Fibroblast of skin of left quadriceps (primary cell): ENCODE measurements at regions not wholly inside any gene's neighbourhood (a gene's known extent, or its start where the extent isn't known, plus 50 kb on each side); places are given as distances from the start of the nearest gene placed in this dataset.

Experiments
- DNase-seq, 2 experiments: peaks; one replicate each; pipeline ENCODE4 v3.0.0-alpha.2; 2013; ENCODE audit warnings: low read depth in 2 of 2

DNA sequence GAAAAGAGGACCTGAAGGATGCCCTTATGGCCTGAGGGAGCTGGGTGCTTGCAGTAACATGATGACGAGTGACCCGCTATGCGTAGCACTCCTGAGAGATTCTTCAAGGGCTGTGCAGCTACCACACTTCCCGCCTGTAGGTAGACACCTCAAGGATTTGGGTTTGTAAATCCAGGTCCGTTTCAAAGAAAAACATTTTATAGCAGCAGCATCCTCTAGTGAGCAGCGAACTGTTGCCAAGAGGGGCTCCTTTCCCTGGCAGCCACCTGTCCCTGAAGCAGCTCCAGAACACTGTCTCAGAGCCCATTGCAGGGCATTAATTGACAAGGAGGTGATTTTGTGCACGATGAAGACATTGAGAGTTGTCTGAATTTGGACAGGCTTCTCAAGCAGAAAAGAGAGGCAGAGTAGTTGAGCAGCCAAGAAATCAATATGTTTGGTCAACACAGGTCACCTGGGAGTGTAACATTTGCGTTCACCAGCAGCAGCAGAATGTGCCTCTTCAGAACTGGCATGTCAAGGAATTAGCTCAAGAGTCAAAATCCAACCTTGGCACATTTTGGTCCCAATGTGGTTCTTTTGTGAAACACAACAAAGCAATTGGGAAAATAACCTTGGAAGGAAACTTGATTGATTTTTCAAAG is 209.8 kb upstream of the MTNR1B start:
- no peak for DNase-seq

DNA sequence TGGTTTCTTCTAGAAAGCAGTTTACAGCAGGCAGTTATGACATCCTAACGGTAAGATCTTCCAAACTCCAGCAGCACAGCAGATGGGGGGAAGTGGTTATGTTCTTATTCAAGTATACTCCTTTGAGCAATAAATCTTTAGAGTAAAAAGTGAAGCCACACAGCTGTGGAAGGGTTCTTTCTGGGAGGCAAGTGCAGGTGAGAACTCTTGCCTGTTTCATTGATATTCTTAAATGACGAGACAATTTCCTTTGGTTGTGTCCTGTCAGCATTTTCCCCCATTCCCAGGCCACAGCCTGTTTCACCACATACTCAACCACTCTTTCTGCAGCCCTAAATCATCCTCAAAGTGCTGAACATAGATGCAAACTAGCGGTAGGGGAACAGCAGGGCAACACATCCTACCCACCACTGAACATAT is 207.3 kb upstream of the MTNR1B start:
- DNase-seq, result no peak

DNA sequence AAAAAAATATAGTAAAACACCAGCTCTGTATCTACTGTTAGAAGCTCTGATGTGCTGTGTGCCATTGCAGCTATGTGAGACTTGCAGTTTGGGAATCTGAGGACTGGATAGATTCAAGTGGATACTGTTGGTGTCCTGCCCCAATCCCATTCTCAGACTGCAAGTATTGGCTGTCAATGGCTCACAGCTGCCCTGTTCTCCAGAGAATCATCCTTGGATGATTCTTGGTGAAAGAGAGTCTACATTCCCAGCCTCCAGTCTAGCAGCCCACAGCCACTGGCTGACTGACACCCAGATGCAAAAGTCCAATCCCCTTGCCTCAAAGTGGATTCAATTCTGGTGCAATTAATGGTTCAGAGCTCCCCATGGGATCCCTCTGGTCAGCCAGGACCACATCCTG is 206.1 kb upstream of the MTNR1B start:
- no peak for DNase-seq

DNA sequence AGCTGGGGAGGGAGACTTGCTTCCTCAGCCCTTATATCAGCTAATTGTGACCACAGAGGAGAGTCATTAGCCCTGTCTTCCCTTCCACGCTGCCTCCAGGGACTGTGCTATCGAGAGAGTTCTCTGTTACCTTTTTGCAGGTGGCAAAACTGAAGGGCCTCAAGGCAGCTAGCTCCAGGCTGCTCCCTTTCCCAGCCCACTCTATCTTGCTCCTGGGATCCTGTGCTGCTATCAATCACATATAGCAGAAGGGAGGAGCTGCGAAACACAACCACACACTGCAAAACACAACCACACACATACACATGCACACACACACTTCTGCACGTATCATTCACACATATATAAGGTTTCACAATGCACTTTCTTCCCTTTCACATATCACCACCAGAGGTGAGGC is 205.3 kb upstream of the MTNR1B start:
- no peak for DNase-seq

DNA sequence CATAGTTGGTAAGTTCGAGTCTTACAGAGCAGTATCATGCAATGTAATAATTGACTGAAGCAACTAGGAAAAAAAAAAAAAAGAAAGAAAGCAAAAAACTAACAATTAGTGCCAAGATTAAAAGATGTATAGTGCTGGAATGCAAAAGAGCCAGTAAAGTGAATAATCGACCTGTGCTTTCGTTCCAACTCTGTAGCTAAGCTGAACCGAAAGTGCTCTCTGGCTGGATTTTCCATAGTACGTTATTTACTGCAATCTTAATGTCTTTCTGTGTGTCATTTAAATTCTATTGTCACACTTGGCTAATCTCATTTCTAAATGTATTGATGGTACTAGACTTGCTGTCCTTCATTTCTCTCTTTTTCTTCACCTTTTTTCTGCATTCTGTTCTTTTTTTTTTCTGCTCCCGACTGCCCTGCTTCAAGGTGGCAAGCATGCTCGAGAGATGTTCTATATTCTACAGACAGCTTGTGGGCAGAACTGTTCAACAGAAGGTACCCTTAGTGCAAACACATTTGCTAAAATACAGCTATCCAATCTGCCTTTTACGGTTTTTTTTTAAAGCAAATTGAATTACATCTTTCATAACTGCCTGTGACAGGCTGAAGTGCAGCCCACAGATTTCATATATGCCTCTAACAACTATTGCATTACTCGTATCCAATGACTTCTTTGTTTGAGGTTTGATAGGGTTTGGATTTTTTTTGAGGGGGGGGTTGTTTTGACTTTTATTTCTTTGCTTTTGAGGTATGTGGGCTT is 204.2 kb upstream of the MTNR1B start:
- no peak for DNase-seq

DNA sequence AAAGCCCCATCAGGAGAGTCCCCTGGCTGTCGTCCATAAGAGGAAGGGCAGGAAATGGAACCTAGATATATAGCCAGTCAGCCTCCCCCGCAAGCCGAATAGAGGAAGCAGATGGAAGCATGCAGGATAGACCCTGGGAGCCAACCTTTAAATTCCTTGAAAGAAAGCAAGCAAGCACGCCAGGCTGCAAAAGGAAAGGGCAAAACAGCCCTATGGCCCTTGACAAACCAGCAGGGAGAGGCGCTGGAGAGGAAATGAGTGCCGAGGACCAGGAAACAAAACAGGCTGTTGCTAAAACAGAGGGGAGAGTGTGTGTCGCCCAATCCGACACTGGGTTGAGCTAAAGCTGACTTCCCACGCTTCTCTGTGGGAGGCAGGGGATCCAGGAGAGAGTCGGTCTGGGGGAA is 203.5 kb upstream of the MTNR1B start:
- no peak for DNase-seq

DNA sequence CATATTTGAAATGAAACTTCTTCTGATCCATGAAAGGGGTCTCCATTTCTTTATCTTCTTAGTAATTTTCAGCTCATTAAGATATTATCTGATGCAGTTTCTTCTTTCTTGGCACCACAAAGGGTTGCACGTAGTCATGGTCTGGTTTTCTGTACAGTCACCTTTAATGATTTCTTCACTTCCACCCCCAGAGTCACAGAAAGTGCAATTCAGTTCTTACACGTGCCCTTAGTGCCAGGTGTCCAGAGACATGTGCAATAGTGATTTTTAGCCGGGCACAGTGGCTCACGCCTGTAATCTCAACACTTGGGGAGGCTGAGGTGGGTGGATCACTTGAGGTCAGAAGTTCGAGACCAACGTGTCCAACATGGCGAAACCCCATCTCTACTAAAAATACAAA is 202.8 kb upstream of the MTNR1B start:
- DNase-seq, result no peak

DNA sequence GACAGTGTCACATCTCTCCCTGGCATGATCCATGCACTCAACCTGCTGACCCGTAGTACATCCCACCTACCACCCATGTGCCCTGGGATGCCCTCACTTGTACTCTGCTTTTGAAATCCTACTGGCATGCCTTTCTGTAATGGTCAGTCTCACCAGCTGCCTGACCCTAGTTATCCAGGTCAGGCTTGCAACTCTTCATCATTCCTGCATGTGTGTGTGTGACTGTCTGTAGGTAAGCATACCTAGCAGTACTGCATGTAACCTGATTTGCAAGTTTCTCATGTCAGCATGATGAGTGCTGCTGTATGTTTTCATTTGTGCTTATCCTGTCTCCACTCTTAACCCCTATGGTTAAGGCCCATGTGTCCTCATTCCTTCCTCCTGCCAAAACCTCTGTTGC is 202.0 kb upstream of the MTNR1B start:
- DNase-seq, result no peak

DNA sequence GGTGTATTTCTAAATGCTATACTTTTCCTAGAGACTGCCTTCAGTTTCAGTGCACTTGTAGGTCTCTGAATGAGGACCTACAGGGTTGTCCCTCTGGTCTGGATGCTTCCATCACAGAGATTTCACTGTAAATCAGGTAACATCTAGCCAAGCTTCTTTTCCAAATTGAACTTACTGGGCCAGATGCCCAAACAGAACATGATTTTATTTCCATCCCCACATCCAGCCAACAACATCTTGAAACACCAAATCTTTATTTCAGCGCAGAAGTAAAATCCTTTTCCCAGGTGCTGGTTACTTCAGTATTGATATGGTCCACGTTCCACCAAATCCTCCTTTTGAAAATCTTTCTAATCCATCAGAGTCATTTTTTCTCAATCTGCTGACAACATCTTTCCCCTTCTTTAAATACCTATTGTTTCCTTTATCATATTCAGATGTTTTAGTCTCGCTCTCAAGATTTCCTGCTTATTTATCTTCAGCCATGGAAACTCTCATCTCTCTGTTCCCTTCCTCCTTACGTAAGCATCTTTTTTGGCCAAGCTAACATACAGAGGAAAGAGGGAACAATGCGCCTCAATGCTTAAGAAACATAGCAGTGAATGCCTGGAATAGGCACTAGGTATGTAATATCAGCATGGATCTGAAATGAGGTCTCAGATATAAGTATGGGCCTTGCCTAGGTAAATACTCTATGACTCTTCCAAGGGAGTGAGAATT is 201.2 kb upstream of the MTNR1B start:
- DNase-seq, result no peak

DNA sequence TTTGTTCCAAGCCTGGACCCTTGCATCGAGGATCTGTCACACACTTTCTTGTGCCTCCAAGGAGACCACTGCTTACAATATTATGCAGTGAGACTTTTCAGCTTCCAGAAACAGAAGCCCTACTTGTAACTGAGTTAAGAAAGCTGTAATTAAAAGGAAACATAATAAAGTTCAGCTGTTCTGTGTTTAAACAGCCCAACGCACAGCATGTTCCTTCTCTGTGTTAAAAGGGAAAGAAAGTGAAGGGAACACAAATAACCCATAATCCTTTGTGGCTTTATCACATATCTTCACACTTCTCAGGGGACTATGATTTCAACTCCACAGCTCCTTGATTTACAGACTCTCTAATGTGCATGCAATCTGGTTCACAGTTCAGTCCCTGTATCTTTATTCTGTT is 200.3 kb upstream of the MTNR1B start:
- DNase-seq, result no peak

DNA sequence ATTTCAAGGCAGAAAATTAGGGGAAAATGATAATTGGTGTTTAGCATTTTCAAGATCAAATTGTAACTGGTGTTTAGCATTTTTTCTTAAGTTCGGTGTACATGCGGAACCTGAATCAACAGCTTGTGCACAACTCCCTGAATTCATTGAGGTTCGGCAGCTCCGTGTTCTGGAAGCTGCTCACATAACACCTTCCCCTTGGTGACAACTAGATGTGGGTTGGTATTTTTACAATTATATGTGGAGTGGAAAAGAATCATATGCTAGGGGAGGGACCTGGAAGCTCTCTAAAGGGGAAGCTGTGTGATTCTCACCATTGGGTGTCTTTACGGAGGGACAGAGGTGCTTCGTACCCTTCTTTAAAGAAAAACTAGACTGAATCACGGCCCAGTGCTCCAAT is 199.0 kb upstream of the MTNR1B start:
- no peak for DNase-seq

DNA sequence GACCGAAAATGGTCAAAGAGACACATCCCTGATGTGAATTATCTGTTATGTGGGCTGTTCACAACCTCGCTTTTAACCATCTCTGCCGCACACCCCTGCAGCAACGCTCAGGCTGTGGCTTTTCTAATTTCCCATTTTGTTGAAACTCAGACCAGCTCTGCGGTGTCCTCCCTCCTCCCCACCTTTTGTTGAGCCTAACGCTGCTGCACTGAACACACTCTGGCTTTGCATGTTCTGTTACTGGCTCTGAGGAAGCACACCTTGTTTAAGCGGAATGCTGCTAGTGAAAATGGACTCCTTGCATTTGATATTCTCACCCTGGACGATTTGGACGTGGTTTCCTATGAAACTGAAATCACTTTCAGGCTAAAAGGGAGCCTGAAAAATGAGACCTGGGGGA is 198.5 kb upstream of the MTNR1B start:
- DNase-seq, result no peak

DNA sequence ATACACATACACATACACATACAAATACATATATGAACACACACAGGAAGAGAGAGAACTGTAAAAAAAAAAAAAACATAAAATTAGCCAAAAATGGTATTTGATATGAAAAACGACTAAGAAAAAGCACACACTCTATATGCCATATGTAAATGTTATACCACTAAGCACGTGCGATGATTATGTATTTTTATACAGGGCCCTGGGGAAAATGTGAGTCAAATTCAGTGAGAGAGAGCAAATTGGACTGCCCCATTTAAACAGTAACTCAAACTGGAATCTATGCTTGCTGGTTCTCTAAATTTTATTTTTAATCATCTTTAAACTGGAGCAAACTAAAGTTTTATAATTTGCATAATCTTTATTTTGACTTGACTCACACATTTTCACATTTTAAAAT is 197.8 kb upstream of the MTNR1B start:
- no peak for DNase-seq

DNA sequence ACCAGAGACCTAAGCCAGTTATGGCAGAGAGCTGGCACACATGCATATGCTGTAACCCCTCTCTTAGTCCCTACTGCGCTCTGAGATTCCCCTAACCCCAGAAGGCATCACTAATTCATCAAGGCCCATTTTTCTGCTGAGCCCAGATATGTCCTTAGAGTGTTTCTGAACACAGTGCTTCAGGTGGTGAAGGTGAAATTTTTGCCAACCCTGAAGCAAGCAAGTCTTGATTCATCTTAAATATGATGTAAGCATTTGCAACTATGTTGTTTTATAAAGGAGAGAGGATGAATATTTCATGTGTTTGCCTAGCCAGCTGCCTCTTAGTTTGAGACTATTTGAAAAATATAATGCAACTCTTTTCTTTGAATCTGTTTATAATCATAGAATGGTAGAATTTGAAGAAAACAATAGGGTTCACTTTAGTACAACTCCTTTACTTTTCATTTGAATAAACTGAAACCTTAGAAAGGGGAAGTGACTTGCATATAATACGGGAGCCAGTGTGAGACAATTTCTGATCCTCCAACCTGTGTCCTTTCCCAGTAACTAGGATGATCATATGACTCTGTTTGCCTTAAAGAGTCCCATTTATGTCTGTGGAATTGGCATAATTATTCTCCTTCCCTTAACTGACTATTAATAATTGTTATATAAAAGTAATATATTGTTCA is 194.3 kb upstream of the MTNR1B start:
- DNase-seq, result no peak

DNA sequence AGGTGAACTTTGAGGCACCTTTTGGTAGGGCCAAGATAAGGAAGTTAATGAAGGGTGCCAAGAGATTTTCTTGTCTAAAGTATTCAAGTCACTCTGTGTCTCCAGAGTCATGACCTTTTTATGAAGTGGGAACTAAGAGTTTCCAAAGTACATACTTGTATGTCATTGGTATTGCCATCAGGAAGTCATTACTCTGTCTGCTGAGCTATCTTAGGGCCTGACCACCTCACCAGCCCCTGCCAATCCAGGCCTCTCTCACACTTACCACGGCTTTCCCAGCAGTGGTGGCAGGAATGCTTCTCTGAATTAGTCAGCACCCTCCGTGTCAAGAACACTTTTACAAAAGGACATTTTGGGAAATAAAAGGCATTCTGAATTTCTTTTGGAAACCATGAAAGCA is 192.8 kb upstream of the MTNR1B start:
- DNase-seq, result no peak

DNA sequence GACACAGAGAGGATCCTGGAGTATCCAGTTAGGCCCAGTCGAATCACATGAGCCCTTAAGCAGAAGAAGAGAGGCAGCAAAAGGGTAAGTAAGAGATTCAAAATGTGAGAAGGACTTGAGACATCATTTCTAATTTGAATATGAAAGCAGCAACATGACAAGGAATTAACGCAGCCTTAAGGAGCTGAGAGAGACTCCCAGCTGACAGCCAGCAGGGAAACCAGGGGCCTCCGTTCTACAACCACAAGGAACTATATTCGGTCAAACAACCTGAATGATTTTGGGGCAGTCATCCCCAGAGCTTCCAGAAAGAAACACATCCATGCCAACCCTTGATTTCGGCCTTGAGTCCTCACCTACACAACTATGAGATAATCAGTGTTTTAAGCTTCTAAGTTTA is 189.7 kb upstream of the MTNR1B start:
- no peak for DNase-seq

DNA sequence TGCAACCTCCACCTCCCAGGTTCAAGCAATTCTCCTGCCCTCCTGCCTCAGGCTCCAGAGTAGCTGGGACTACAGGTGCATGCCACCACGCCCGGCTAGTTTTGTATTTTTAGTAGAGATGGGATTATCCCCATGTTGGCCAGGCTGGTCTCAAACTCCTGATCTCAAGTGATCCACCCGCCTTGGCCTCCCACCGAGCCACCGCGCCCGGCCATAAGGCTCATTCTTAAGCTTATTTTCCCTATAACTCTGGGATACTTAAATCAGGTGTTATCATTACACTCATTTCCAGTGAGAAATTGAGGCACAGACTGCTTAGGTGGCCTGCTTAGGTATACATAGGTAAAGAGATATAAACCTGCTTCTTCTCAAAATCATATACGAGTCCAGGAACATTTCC is 188.3 kb upstream of the MTNR1B start:
- DNase-seq, result no peak

DNA sequence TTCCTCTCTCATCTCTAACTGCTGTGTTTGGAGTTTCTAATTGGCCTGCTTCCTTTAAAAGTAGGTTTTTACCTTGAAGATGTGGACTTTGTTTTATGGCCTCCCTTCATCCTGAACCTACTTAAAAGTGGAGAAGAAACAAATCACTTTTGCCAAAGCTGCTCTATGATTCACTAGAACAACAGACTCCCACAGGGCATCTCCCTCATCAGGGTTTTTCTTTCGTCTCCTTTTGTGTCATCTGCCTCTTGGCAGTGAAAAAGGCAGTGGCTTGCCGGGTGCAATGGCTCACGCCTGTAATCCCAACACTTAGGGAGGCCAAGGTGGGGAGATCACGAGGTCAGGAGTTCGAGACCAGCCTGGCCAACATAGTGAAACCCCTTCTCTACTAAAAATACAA is 186.6 kb upstream of the MTNR1B start:
- DNase-seq, result no peak

DNA sequence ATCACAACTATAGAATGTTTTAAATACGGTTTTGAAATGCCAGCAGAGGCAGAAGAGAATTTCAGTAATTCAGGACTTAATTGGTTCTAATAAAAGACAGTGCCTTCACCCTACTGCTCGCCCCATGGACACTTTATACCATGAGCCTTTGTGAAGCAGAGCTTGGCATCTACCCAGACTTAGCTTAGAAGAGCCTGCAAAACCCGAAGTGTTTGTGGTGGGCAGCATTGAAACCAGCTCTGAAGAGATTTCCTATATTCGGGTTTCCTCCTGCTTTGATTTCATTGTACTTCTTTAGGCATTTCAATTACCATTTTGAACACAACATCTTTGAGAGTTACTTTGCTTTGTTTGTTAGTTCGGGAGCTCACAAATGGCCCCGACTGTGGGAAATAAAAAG is 185.1 kb upstream of the MTNR1B start:
- no peak for DNase-seq

DNA sequence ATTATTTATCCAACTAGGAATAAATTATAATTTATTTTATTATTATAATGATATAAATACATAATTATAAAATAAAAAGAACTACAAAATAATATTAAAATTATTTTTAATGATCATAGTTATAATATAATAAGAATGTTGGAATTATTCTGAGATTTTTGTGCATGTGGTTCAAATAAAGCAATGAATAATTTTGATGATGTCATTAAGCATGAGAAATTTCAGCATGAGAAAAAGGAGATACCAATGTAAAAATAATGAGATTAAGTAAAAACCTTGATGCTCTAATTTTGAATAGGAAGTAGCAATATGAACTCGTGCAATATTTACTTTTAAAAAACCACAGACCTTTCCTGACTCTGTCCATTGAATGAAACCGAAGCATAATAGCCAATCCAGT is 181.8 kb upstream of the MTNR1B start:
- no peak for DNase-seq

DNA sequence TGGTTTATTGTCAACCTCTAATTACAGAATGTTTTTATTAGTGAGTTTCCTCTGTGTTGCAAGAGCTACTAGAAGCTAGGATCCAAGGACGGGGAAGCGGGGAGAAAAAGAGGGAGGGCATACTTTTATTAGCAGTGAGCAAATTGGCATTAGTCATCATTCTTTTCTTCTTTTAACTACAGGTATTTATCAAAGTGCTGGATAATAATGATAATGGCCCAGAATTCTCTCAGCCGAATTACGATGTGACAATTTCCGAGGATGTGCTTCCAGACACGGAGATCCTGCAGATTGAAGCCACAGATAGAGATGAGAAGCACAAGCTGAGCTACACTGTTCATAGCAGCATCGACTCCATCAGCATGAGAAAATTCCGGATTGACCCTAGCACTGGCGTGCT is 179.7 kb upstream of the MTNR1B start:
- DNase-seq, result no peak

DNA sequence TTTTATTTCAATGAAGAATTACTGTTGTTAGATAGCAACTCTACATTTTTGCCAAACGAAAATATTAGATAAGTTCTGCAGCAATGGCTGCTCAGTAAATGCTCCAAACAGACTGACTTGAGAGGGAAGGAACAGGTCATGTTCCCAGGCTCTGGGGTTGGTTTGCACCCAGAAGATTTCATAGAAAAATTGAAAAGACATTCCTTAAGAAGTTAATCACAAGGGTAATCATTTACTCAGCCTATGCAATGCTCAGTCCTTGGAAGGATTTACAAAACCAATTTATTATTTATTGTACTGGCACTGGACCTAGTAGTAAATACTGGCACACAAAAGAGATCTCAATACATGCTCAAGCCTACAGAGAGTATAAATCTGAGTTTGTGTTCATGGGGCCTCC is 179.1 kb upstream of the MTNR1B start:
- DNase-seq, result no peak
